Prostate gland (tissue), 2 donors: ENCODE measurements at regions not wholly inside any gene's neighbourhood (a gene's known extent, or its start where the extent isn't known, plus 50 kb on each side); places are given as distances from the start of the nearest gene placed in this dataset.

Source experiments
- CTCF ChIP-seq, 4 experiments: fragments of 200-600 bp in 2 of 4; fragments of 450-650 bp in 2 of 4; sonication (generic) in 2 of 4; IDR thresholded peaks; 1 replicate in 3 of 4; 2 replicates in 1 of 4; pipeline ENCODE4 v1.5.1; 2016 to 2019; ENCODE audit warnings: antibody characterized with exemption in 4 of 4, mild to moderate bottlenecking in 2 of 4, moderate library complexity in 2 of 4
- POLR2AphosphoS5 ChIP-seq: sonication (generic); formaldehyde crosslinking; IDR thresholded peaks from one replicate; pipeline ENCODE4 v1.6.1; 2017; ENCODE audit warnings: antibody characterized with exemption

- TF ChIP-seq CTCF (IDR thresholded peaks at IDR 0.05) (no peak), POLR2AphosphoS5 (no peak)
Observed at GRCh38 chr2:199629301-199629700, 171.6 kb upstream of the SATB2 start.
